Stomach (tissue), 8 donors: ENCODE measurements at regions not wholly inside any gene's neighbourhood (a gene's known extent, or its start where the extent isn't known, plus 50 kb on each side); places are given as distances from the start of the nearest gene placed in this dataset.

ENCODE experiments used
- DNase-seq, 2 donors: peaks; one replicate each; pipeline versions ENCODE4 v3.0.0 to v3.0.0-alpha.2; 2013 to 2019
- H3K27ac ChIP-seq, 5 donors: fragments of 200-600 bp in 4 of 5; sonication (generic) in 4 of 5; one replicate each; pipeline ENCODE4 v1.5.1; 2013 to 2019; ENCODE audit warnings: mild to moderate bottlenecking in 1 of 5, moderate library complexity in 1 of 5
- H3K27me3 ChIP-seq, 3 donors: fragments of 200-600 bp; sonication (generic); one replicate each; pipeline ENCODE4 v1.5.1; 2017 to 2019; ENCODE audit warnings: mixed run types in 1 of 3
- H3K36me3 ChIP-seq, 4 donors: fragments of 200-600 bp; sonication (generic); 1 replicate in 3 of 4; 2 replicates in 1 of 4; pipeline ENCODE4 v1.5.1; 2016 to 2019
- H3K4me1 ChIP-seq, 4 donors: fragments of 200-600 bp; sonication (generic); one replicate each; pipeline ENCODE4 v1.5.1; 2016 to 2019
- H3K4me3 ChIP-seq, 4 donors: fragments of 200-600 bp; sonication (generic) in 3 of 4; one replicate each; pipeline ENCODE4 v1.5.1; 2016 to 2019; ENCODE audit warnings: mild to moderate bottlenecking in 1 of 4
- H3K9me3 ChIP-seq, 4 donors: fragments of 200-600 bp; sonication (generic); one replicate each; pipeline ENCODE4 v1.5.1; 2016 to 2019
- CTCF ChIP-seq, 7 experiments: fragments of 450-650 bp in 4 of 7; fragments of 200-600 bp in 3 of 7; sonication (generic) in 3 of 7; IDR thresholded peaks; one replicate each; pipeline ENCODE4 v1.5.1; 2016 to 2019; ENCODE audit warnings: antibody characterized with exemption in 7 of 7, control low read depth in 2 of 7, mild to moderate bottlenecking in 1 of 7
- EP300 ChIP-seq: sonication (generic); formaldehyde crosslinking; IDR thresholded peaks from one replicate; pipeline ENCODE4 v1.6.1; 2017; ENCODE audit warnings: antibody characterized with exemption
- POLR2A ChIP-seq, 4 donors: fragments of 450-650 bp; IDR thresholded peaks; one replicate each; pipeline ENCODE4 v1.6.1; 2016; ENCODE audit warnings: antibody characterized with exemption in 4 of 4, control low read depth in 2 of 4, mild to moderate bottlenecking in 1 of 4, moderate library complexity in 1 of 4
- POLR2AphosphoS5 ChIP-seq, 3 donors: sonication (generic); formaldehyde crosslinking; IDR thresholded peaks; one replicate each; pipeline ENCODE4 v1.6.1; 2016; ENCODE audit warnings: antibody characterized with exemption in 3 of 3
- WGBS, 5 donors: extraction: QIAGEN DNeasy Blood & Tissue Kit in 3 of 5; methylation state at CpG; one replicate each; pipeline versions ENCODE4 v1.1.5 to v1.1.7; 2013 to 2018; 5-methylcytosine and 5-hydroxymethylcytosine counted together
- intact Hi-C: fragments of 100-400 bp; cut with DNase I; formaldehyde crosslinking; loops from one replicate; pipeline ENCODE4 v1.15.1; 2023; ENCODE audit warnings: low total_unique reads
- donor health status: healthy with polysubstance abuse.
- donor health status: Bipolar disorder and iron deficiency.
- donor health status: healthy.

- H3K27me3 ChIP-seq, result no peaks in the 10 kb centered on the region
- WGBS, 5 donors, result 71 to 88% (median 78%) methylated on average over 4 of the region's 4 CpGs
- H3K9me3 ChIP-seq, result no peaks in the 10 kb centered on the region
- intact Hi-C loops, result no loop called here
- no peak overlapping the region for H3K4me3 ChIP-seq
- H3K27ac ChIP-seq, result no peak overlapping the region
- no peak for DNase-seq
- H3K4me1 ChIP-seq, result peaks cover 0 to 22% (median 7%) of the 10 kb centered on the region in 4 donors
- H3K36me3 ChIP-seq, result no peaks in the 10 kb centered on the region
- TF ChIP-seq POLR2AphosphoS5 (IDR thresholded peaks at IDR 0.05) (no peak), CTCF (IDR thresholded peaks at IDR 0.05) (no peak), EP300 (no peak), POLR2A (IDR thresholded peaks at IDR 0.05) (no peak)
Measured at GRCh38 chr2:67055387-67056304, 341.5 kb upstream of the ETAA1 start.

- Histone ChIP-seq H3K27me3 (no peaks in the 10 kb centered on the region), H3K4me3 (no peak overlapping the region), H3K27ac (no peak overlapping the region), H3K9me3 (no peaks in the 10 kb centered on the region), H3K4me1 (peaks cover 0 to 22% (median 7%) of the 10 kb centered on the region in 4 donors), H3K36me3 (no peaks in the 10 kb centered on the region)
- no peak for DNase-seq
- TF ChIP-seq CTCF (IDR thresholded peaks at IDR 0.05) (no peak), EP300 (no peak), POLR2AphosphoS5 (IDR thresholded peaks at IDR 0.05) (no peak), POLR2A (IDR thresholded peaks at IDR 0.05) (no peak)
- WGBS, 5 donors, result 84 to 94% (median 92%) methylated on average over 3 of the region's 3 CpGs
- intact Hi-C loops, result no loop called here
Measured at GRCh38 chr2:67057123-67057522, 340.0 kb upstream of the ETAA1 start.

- WGBS, 5 donors, result 36 to 58% (median 52%) methylated on average over 2 of the region's 2 CpGs
Measured at GRCh38 chr2:67057901-67058703, 339.0 kb upstream of the ETAA1 start.

More at GRCh38 chr2:67057901-67058703, 339.0 kb upstream of the ETAA1 start:
- no peaks in the 10 kb centered on the region for H3K9me3 ChIP-seq
- H3K27ac ChIP-seq, result no peak overlapping the region
- H3K4me1 ChIP-seq, result peaks cover 0 to 22% (median 7%) of the 10 kb centered on the region in 4 donors
- no peak for TF ChIP-seq POLR2A (IDR thresholded peaks at IDR 0.05)
- TF ChIP-seq EP300, result no peak
- no peak for TF ChIP-seq CTCF (IDR thresholded peaks at IDR 0.05)
- peak in 2 of 3 donors; percentile 58 to 65 for TF ChIP-seq POLR2AphosphoS5 (IDR thresholded peaks at IDR 0.05)
- DNase-seq, result no peak
- no peak overlapping the region for H3K4me3 ChIP-seq
- no peaks in the 10 kb centered on the region for H3K36me3 ChIP-seq
- intact Hi-C loops, result no loop called here
- no peaks in the 10 kb centered on the region for H3K27me3 ChIP-seq
